ENCODE measurements at regions not wholly inside any gene's neighbourhood (a gene's known extent, or its start where the extent isn't known, plus 50 kb on each side); places are given as distances from the start of the nearest gene placed in this dataset.
A peak's percentile ranks its signal among the peaks of the same experiment; 100 is the strongest.

GRCh38 chr9:16150938-16151650 lies 598.3 kb downstream of the CCDC171 start:
- ATAC-seq (no peak), DNase-seq (no peak)
- Histone ChIP-seq H3K4me3 (no peak overlapping the region), H3K9me3 (no peaks in the 10 kb centered on the region), H3K36me3 (ENCODE audit: low read depth) (no peaks in the 10 kb centered on the region), H3K4me1 (ENCODE audit: low read depth) (peaks cover 4% of the 10 kb centered on the region)
- intact Hi-C loops (cut with DNase I, micrococcal nuclease), result no loop called here
- TF ChIP-seq, protein P1, sequence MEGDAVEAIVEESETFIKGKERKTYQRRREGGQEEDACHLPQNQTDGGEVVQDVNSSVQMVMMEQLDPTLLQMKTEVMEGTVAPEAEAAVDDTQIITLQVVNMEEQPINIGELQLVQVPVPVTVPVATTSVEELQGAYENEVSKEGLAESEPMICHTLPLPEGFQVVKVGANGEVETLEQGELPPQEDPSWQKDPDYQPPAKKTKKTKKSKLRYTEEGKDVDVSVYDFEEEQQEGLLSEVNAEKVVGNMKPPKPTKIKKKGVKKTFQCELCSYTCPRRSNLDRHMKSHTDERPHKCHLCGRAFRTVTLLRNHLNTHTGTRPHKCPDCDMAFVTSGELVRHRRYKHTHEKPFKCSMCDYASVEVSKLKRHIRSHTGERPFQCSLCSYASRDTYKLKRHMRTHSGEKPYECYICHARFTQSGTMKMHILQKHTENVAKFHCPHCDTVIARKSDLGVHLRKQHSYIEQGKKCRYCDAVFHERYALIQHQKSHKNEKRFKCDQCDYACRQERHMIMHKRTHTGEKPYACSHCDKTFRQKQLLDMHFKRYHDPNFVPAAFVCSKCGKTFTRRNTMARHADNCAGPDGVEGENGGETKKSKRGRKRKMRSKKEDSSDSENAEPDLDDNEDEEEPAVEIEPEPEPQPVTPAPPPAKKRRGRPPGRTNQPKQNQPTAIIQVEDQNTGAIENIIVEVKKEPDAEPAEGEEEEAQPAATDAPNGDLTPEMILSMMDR (IDR thresholded peaks at IDR 0.05), result no peak

- intact Hi-C loops (cut with DNase I, micrococcal nuclease), result no loop called here
- ATAC-seq (no peak), DNase-seq (no peak)
- peaks cover 4% of the 10 kb centered on the region for H3K4me1 ChIP-seq (ENCODE audit: low read depth)
- H3K36me3 ChIP-seq (ENCODE audit: low read depth), result no peaks in the 10 kb centered on the region
- no peaks in the 10 kb centered on the region for H3K9me3 ChIP-seq
- H3K4me3 ChIP-seq, result no peak overlapping the region
- TF ChIP-seq, protein P1 (IDR thresholded peaks at IDR 0.05), result no peak
Measured at GRCh38 chr9:16152276-16153101, 599.6 kb downstream of the CCDC171 start.

GRCh38 chr9:16153221-16153620 lies 600.4 kb downstream of the CCDC171 start:
- intact Hi-C loops (cut with DNase I, micrococcal nuclease), result no loop called here
- DNase-seq (no peak), ATAC-seq (no peak)
- TF ChIP-seq, protein P1 (IDR thresholded peaks at IDR 0.05), result no peak
- Histone ChIP-seq H3K9me3 (no peaks in the 10 kb centered on the region), H3K36me3 (ENCODE audit: low read depth) (no peaks in the 10 kb centered on the region), H3K4me3 (no peak overlapping the region), H3K4me1 (ENCODE audit: low read depth) (peaks cover 4% of the 10 kb centered on the region)

DNA sequence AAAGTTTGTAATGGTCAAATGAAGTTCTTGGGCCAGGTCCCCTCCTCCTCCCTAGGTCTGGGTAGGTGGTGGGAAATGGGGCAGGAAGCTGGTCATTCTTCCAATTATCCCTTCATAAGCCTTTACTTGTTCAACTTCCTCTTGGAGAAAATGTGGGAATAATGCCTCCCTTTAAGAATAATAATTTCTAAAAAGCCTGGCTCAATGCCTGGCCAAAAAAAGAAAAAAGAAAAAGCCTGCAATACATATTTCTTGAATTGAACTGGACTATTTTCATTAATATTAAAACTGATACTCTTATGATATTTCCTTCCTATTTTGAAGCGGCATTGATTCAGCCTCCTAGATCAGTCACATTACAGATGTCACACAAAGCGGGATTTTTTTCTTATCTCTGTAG lies 600.9 kb downstream of the CCDC171 start:
- ATAC-seq, result no peak
- intact Hi-C loops (cut with DNase I, micrococcal nuclease), result no loop called here

DNA sequence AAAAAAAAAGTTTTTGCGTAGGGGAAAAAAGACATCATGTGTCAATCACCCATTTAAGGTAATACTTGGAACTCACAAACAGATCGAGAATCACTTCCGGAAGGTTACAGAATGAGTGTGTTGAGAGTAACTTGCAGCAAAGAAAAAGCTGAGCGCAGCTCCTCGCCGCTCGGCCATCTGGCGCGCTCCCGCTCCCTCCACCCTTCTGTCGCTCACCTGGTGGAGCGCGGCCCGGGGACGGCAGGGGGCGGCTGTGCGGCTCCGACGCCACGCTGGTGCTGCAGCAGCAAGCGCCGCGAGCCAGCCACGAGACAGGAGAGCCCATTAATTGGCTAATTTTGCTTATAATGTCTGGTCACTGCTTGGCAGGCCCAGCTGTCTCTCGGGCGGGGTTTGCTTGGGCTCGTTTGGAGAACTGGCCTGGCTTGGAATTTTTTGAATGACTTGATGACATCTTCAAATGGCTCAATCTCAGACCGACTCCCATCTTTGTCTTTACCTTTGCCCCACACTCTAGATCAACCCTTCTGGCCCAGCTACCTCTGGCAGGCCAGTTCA lies 601.8 kb downstream of the CCDC171 start:
- ATAC-seq, result peak; percentile 92
- H3K4me3 ChIP-seq, result no peak overlapping the region
- intact Hi-C loops (cut with DNase I, micrococcal nuclease), result no loop called here
- peaks cover 4% of the 10 kb centered on the region for H3K4me1 ChIP-seq (ENCODE audit: low read depth)
- H3K36me3 ChIP-seq (ENCODE audit: low read depth), result no peaks in the 10 kb centered on the region
- TF ChIP-seq, protein P1 (IDR thresholded peaks at IDR 0.05), result no peak
- DNase-seq, result peak; percentile 58 to 70 (median 58)
- no peaks in the 10 kb centered on the region for H3K9me3 ChIP-seq

More for the DNA sequence above, 600.9 kb downstream of the CCDC171 start:
- TF ChIP-seq, protein P1 (IDR thresholded peaks at IDR 0.05), result no peak
- Histone ChIP-seq H3K4me3 (no peak overlapping the region), H3K9me3 (no peaks in the 10 kb centered on the region), H3K4me1 (ENCODE audit: low read depth) (peaks cover 4% of the 10 kb centered on the region), H3K36me3 (ENCODE audit: low read depth) (no peaks in the 10 kb centered on the region)
- DNase-seq, result no peak

All from mucosa of descending colon (tissue), 3 donors.